HepG2 (cell line): ENCODE measurements at regions not wholly inside any gene's neighbourhood (a gene's known extent, or its start where the extent isn't known, plus 50 kb on each side); places are given as distances from the start of the nearest gene placed in this dataset.
A peak's percentile ranks its signal among the peaks of the same experiment; 100 is the strongest.

Source experiments
- ATAC-seq: fragments of 200-7000 bp; cut with Tn5 transposase; 3 replicates; pipeline ENCODE4 v1.9.1; 2020; ENCODE audit warnings: mild to moderate bottlenecking, moderate library complexity
- BruUV-seq: library from RNA; stranded (reverse); fragments of 400-500 nt; replicated peaks from 2 replicates; lab custom pipeline; 2021; lab: Mats Ljungman, UMichigan
- CTCF ChIA-PET: fragments of 300-600 bp; formaldehyde crosslinking; extraction: SDS; loops from one replicate; lab custom pipeline; 2021; ENCODE audit warnings: low total read pairs, inconsistent platforms, low intra/inter-chr PET ratio; lab: Yijun Ruan, JAX
- POLR2A ChIA-PET: fragments of 350-600 bp; sonication (Branson Sonifier 250); formaldehyde crosslinking; loops from one replicate; lab custom pipeline; 2020; ENCODE audit warnings: antibody characterized with exemption, inconsistent platforms; lab: Yijun Ruan, JAX
- DNase-seq: peaks from one replicate; pipeline ENCODE4 v3.0.0-alpha.2; 2015; ENCODE audit warnings: low spot score
- FAIRE-seq: peaks from 3 replicates; lab custom pipeline; 2011; peaks lifted over from hg19 to GRCh38; lab: Jason Lieb, UNC
- H2AFZ ChIP-seq: one replicate; pipeline ENCODE4 v1.6.1; 2011; ENCODE audit warnings: low read length, inconsistent platforms
- H3K27ac ChIP-seq: fragments of 300-600 bp; 3 replicates; pipeline ENCODE4 v1.8.0; 2011; ENCODE audit warnings: mixed run types, mild to moderate bottlenecking, mixed read lengths, low read length, inconsistent platforms; ENCODE audit not compliant: insufficient read depth; ENCODE audit errors: extremely low read length
- H3K27me3 ChIP-seq, 2 experiments: fragments of 200-600 bp in 1 of 2; 2 replicates in 1 of 2; 3 replicates in 1 of 2; pipeline versions ENCODE4 v1.6.0 to v1.8.0; 2011; ENCODE audit warnings: low read length in 2 of 2, mild to moderate bottlenecking in 2 of 2, moderate library complexity in 2 of 2, inconsistent platforms in 1 of 2; ENCODE audit not compliant: insufficient read depth in 2 of 2, control insufficient read depth in 1 of 2
- H3K36me3 ChIP-seq, 2 experiments: fragments of 200-600 bp in 1 of 2; replicated peaks in 1 of 2; 2 replicates in 1 of 2; 3 replicates in 1 of 2; pipeline versions ENCODE4 v1.5.1 to v1.8.0; 2011; ENCODE audit warnings: low read length in 2 of 2, inconsistent platforms in 1 of 2; ENCODE audit not compliant: insufficient read depth in 2 of 2, control insufficient read depth in 1 of 2
- H3K4me1 ChIP-seq: 2 replicates; pipeline ENCODE4 v1.5.1; 2012; ENCODE audit warnings: low read length, inconsistent platforms; ENCODE audit not compliant: insufficient read depth
- H3K4me2 ChIP-seq: 2 replicates; pipeline ENCODE4 v1.6.0; 2011; ENCODE audit warnings: low read depth, low read length, inconsistent platforms
- H3K4me3 ChIP-seq, 3 experiments: fragments of 200-600 bp in 1 of 3; sonication (generic), shearing (Covaris generic) in 1 of 3; replicated peaks in 1 of 3; 2 replicates each; pipeline ENCODE4 v1.5.1; 2011 to 2016; ENCODE audit warnings: low read length in 3 of 3, inconsistent platforms in 2 of 3, low read depth in 2 of 3, mild to moderate bottlenecking in 2 of 3, control low read depth in 1 of 3, mixed read lengths in 1 of 3; ENCODE audit not compliant: insufficient read depth in 1 of 3
- H3K79me2 ChIP-seq: one replicate; pipeline ENCODE4 v1.6.1; 2011; ENCODE audit warnings: low read length, inconsistent platforms; ENCODE audit not compliant: insufficient read depth
- H3K9ac ChIP-seq: 2 replicates; pipeline ENCODE4 v1.6.0; 2011; ENCODE audit warnings: mild to moderate bottlenecking, low read depth, low read length, inconsistent platforms; ENCODE audit not compliant: insufficient read depth
- H3K9me3 ChIP-seq: 2 replicates; pipeline ENCODE4 v1.5.1; 2012; ENCODE audit warnings: mild to moderate bottlenecking, low read length
- H4K20me1 ChIP-seq: 2 replicates; pipeline ENCODE4 v1.6.0; 2011; ENCODE audit warnings: inconsistent platforms, mild to moderate bottlenecking, low read length, moderate library complexity; ENCODE audit not compliant: insufficient read depth
- AGO1 ChIP-seq: fragments of 200-400 bp; formaldehyde crosslinking; IDR thresholded peaks from 2 replicates; pipeline ENCODE4 v1.6.1; 2017; ENCODE audit warnings: mild to moderate bottlenecking, low read depth, low read length, moderate library complexity; ENCODE audit not compliant: poor library complexity, severe bottlenecking
- BRD4 ChIP-seq: sonication (generic); formaldehyde crosslinking; IDR thresholded peaks from 2 replicates; pipeline ENCODE4 v1.4.0; 2020; ENCODE audit warnings: missing genetic modification reagents
- DNMT3B ChIP-seq: conservative IDR thresholded peaks from 2 replicates; pipeline ENCODE4 v1.6.1; 2016; ENCODE audit warnings: missing biosample characterization, control low read depth
- HMGXB4 ChIP-seq, 2 experiments: sonication (generic) in 1 of 2; formaldehyde crosslinking in 1 of 2; IDR thresholded peaks; 2 replicates each; pipeline versions ENCODE4 v1.4.0 to v1.6.1; 2018 to 2020; ENCODE audit warnings: missing genetic modification reagents in 2 of 2, borderline replicate concordance in 1 of 2, low read depth in 1 of 2, mild to moderate bottlenecking in 1 of 2, missing biosample characterization in 1 of 2
- MED13 ChIP-seq: sonication (generic); formaldehyde crosslinking; IDR thresholded peaks from 2 replicates; pipeline ENCODE4 v1.5.0; 2020; ENCODE audit warnings: missing genetic modification reagents
- PAX8 ChIP-seq: sonication (generic); formaldehyde crosslinking; IDR thresholded peaks from 2 replicates; pipeline ENCODE4 v1.8.0; 2022; ENCODE audit warnings: mild to moderate bottlenecking, missing genetic modification reagents, borderline replicate concordance
- RFX5 ChIP-seq: IDR thresholded peaks from 2 replicates; pipeline ENCODE4 v1.6.1; 2011; ENCODE audit warnings: low read depth, low read length, improper control_type of control experiment
- THAP8 ChIP-seq: sonication (generic); formaldehyde crosslinking; IDR thresholded peaks from 2 replicates; pipeline ENCODE4 v1.5.1; 2020; ENCODE audit warnings: missing genetic modification reagents, mild to moderate bottlenecking, borderline replicate concordance
- YEATS2 ChIP-seq: sonication (generic); formaldehyde crosslinking; IDR thresholded peaks from 2 replicates; pipeline ENCODE4 v1.4.0; 2020; ENCODE audit warnings: missing genetic modification reagents, borderline replicate concordance
- ZBTB39 ChIP-seq: sonication (generic); formaldehyde crosslinking; IDR thresholded peaks from 2 replicates; pipeline ENCODE4 v1.5.0; 2020; ENCODE audit warnings: missing genetic modification reagents
- ZBTB46 ChIP-seq: sonication (generic); formaldehyde crosslinking; IDR thresholded peaks from 2 replicates; pipeline ENCODE4 v1.4.0; 2020; ENCODE audit warnings: mild to moderate bottlenecking, missing genetic modification reagents, borderline replicate concordance
- ZNF460 ChIP-seq: sonication (generic); formaldehyde crosslinking; IDR thresholded peaks from 2 replicates; pipeline ENCODE4 v1.5.1; 2020; ENCODE audit warnings: missing genetic modification reagents, mild to moderate bottlenecking, borderline replicate concordance
- ZNF563 ChIP-seq: sonication (generic); formaldehyde crosslinking; IDR thresholded peaks from 2 replicates; pipeline ENCODE4 v1.8.0; 2022; ENCODE audit warnings: mild to moderate bottlenecking, moderate library complexity, missing genetic modification reagents
- ZNF7 ChIP-seq: IDR thresholded peaks from 2 replicates; pipeline ENCODE4 v1.6.1; 2016; ENCODE audit warnings: missing biosample characterization, missing genetic modification reagents
- ZNF770 ChIP-seq: sonication (generic); formaldehyde crosslinking; IDR thresholded peaks from 2 replicates; pipeline ENCODE4 v1.5.0; 2020; ENCODE audit warnings: mild to moderate bottlenecking, missing genetic modification reagents
- ZSCAN21 ChIP-seq: sonication (generic); formaldehyde crosslinking; IDR thresholded peaks from 2 replicates; pipeline ENCODE4 v1.8.0; 2022; ENCODE audit warnings: mild to moderate bottlenecking, missing genetic modification reagents, moderate library complexity, borderline replicate concordance
- whole genome bisulfite sequencing: methylation state at CpG from one replicate; pipeline ENCODE4 v1.1.6; 2017; ENCODE audit warnings: low lambda C conversion rate; 5-methylcytosine and 5-hydroxymethylcytosine counted together
- in situ Hi-C: cut with HindIII; loops from 2 replicates; pipeline ENCODE4 v1.10.0; 2017; ENCODE audit warnings: low pct_unique_long_range_greater_than_20kb; ENCODE audit not compliant: extremely low pct_ligation_motif_present
- intact Hi-C: fragments of 100-400 bp; cut with micrococcal nuclease; formaldehyde crosslinking; loops from one replicate; pipeline ENCODE4 v1.10.0; 2022; ENCODE audit not compliant: unreplicated experiment

- FAIRE-seq (no peak), ATAC-seq (no peak), DNase-seq (no peak)
- CTCF ChIA-PET: no interaction called here
- H3K4me2 ChIP-seq: 0 out of 2 replicates have a peak overlapping the region, but pooled peaks have one; percentile 61
- 90% methylated on average over 1 of the region's 1 CpG for WGBS
- no peak overlapping the region for H3K9ac ChIP-seq
- BruUV-seq: no TSS peak
- no peak overlapping the region for H3K4me3 ChIP-seq
- intact Hi-C loops (no loop called here), in situ Hi-C loops (no loop called here)
- H3K36me3 ChIP-seq: no peaks in the 10 kb centered on the region
- no peak overlapping the region for H2AFZ ChIP-seq
- peaks cover 19% of the 10 kb centered on the region for H3K9me3 ChIP-seq
- no peaks in the 10 kb centered on the region for H3K79me2 ChIP-seq
- H3K27ac ChIP-seq: no peak overlapping the region
- peaks cover 20% of the 10 kb centered on the region for H3K4me1 ChIP-seq
- POLR2A ChIA-PET: interaction anchor here (0.7 kb wide), 1 partner anchor 47 kb away, joined by 3 read pairs; no protein-coding TSS in a partner anchor
- peaks cover 1 to 48% of the 10 kb centered on the region in 2 experiments; a peak in 3 of 5 replicates for H3K27me3 ChIP-seq
- H4K20me1 ChIP-seq: no peaks in the 10 kb centered on the region; the same call in 1 of the 2 replicates
- no peak for TF ChIP-seq RFX5
- TF ChIP-seq YEATS2 (CRISPR knock-in tag): no peak
- no peak for TF ChIP-seq DNMT3B (CRISPR knock-in tag)
- TF ChIP-seq ZNF460 (CRISPR knock-in tag): no peak
- TF ChIP-seq ZNF770 (CRISPR knock-in tag): 0 out of 2 replicates have a peak, but pooled peaks have one; percentile 16
- TF ChIP-seq ZNF563 (CRISPR knock-in tag): no peak
- TF ChIP-seq ZNF7: no peak
- TF ChIP-seq ZBTB46: no peak
- TF ChIP-seq ZBTB39: no peak
- no peak for TF ChIP-seq HMGXB4 (CRISPR knock-in tag; IDR thresholded peaks at IDR 0.05; ENCODE audit: borderline replicate concordance in 1 of 2, low read depth in 1 of 2)
- no peak for TF ChIP-seq PAX8 (CRISPR knock-in tag)
- no peak for TF ChIP-seq BRD4
- no peak for TF ChIP-seq MED13 (CRISPR knock-in tag)
- TF ChIP-seq ZSCAN21 (CRISPR knock-in tag): no peak
- no peak for TF ChIP-seq AGO1
- no peak for TF ChIP-seq THAP8
Measured at GRCh38 chr3:32046102-32046501, 60.3 kb upstream of the GPD1L start.
